Left lobe of liver (tissue), 2 donors: ENCODE measurements at regions not wholly inside any gene's neighbourhood (a gene's known extent, or its start where the extent isn't known, plus 50 kb on each side); places are given as distances from the start of the nearest gene placed in this dataset.

Experiments
- ATAC-seq: fragments of 200-7000 bp; cut with Tn5 transposase; one replicate; pipeline ENCODE4 v1.9.1; 2020; ENCODE audit warnings: mild to moderate bottlenecking, moderate library complexity
- DNase-seq: peaks from one replicate; pipeline ENCODE4 v3.0.0-alpha.2; 2020; ENCODE audit warnings: low spot score
- donor health status: DM: no; HTN: no; CAD: no; lungs with moderate emphysema.
- donor health status: DM: no; HTN: yes; CAD: no.

DNA sequence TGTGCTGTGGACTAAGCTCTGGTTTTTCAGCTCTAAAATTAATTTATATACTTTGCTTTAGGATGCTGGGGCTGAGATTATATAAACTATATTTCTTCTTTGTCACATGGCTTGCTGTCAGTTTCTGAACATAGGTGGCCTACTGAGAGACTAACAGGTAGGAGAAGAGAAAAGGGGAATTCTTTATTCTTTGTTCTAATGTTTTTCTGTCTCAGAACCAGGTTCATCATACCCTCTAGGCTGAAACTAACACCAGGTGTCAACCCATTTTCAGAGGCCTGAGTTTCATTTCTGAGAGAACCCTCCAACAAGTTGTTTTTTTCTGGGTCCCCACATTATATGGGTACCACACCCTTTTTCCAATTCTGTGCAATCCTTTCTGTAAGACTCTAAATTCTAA is 843.6 kb downstream of the TRIB2 start:
- DNase-seq, result no peak

DNA sequence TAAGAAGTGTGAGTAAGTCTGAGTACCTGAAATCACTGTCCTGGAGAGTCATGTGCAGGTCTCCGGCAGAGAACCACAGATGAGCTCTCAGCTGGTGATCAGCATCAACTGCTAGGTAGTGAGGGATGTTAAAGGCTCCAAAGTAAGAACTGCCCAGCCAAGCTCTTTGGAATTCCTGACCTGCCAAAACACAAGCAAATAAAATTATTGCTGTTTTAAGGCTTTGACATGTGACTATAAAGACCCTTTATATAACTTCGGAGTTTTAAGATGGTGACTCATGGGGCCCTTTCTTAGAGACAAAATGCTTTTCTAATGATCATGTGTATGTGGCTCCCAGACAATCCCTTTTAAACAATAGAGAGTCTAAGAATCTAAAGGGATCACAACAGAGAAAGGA is 855.7 kb downstream of the TRIB2 start:
- ATAC-seq, result no peak

More for the DNA sequence above, 843.6 kb downstream of the TRIB2 start:
- ATAC-seq, result no peak

DNA sequence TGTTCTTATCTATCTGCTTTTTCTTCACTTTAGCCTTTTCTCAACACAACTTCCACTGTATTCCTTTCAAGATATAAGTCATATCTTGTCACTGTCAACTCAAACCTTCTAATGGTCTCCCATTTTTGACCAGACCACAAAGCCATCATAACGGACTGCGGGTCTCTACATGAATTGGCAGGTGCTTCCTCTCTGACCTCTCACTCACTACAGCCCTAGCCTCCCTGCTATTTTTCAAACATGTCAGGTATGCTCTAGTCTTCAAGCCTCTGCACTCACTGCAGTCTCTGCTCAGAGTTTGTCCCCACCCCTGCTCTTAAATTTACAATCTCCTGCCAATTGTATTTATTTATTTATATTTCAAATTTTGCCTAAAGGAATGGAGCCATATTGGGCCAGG is 858.1 kb downstream of the TRIB2 start:
- ATAC-seq (no peak), DNase-seq (no peak)

More for the DNA sequence above, 855.7 kb downstream of the TRIB2 start:
- no peak for DNase-seq

DNA sequence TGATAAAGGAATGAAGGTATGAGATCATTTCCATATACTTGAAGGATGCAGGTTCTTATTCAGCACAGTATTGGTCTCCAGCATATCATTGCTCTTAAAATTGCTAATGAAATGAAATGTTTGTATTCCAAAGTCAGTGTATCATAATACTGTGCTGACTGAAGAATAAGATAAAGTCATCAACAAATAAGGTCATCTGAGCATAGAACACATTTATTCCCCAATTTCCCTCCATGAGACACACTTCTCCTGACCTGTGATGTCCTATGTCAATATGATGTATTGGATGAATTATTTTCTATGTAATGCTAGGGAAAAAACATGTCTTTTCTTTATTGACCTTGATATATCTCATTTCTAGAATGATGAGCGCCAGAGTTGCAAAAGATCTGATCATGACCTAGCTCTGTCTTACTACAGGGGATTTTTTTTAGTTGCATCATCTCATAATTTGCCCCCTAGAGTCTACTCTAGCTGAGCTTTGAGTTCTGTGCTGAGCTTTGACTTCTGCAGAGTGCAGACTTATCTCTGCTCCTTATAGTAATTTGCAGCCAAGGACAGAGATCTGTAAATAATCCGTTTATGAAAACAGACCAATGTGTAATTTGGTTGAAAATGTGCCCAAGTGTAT is 859.8 kb downstream of the TRIB2 start:
- no peak for DNase-seq
- ATAC-seq, result no peak

DNA sequence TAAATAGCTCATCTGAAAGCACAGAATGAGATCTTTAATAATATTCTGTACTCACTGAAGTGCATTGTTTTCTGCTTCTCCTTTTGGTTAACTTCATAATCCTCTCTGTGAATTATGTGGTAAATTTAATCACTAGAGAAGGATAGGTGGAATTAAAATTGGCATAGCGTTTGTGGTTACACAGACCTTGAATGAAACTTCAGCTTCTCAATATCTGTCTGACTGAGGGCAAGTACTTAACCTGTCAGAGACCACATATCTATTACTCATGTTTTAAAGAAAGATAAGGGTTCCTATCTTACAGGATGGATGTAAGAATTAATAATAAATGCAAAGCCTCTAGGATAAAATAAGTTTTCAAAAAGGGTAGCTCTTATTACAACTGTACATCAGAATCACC is 861.8 kb downstream of the TRIB2 start:
- DNase-seq (no peak), ATAC-seq (no peak)

DNA sequence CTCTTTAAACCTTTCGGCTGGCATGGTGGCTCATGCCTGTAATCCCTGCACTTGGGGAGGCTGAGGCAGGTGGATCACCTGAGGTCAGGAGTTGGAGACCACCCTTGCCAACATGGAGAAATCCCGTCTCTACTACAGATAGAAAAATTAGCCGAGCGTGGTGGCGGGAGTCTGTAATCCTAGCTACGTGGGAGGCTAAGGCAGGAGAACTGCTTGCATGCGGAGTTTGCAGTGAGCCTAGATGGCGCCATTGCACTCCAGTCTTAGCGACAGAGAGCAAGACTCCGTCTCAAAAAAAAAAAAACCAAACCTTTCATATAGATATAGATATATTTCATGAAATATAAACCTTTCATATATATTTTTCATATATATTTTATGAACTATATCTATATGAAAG is 864.7 kb downstream of the TRIB2 start:
- no peak for ATAC-seq
- DNase-seq, result no peak

DNA sequence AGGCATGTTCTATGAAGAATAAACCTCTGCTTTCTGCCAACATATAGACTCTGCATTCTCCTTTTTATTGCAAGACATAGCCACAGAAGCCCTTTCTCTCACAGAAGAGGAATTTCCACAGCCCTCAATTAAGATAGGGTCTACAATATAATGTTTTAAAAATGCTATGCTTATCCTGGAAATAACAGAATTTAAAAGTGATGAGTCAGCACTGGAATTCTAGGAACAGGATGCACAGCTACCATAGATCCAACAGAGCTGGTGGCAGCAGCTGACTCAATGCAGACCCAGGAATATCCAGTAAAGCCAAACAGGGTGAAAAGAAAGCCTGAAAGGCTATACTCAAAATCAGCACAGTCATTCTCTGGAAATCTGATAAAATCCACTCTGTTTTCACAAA is 866.9 kb downstream of the TRIB2 start:
- no peak for ATAC-seq

DNA sequence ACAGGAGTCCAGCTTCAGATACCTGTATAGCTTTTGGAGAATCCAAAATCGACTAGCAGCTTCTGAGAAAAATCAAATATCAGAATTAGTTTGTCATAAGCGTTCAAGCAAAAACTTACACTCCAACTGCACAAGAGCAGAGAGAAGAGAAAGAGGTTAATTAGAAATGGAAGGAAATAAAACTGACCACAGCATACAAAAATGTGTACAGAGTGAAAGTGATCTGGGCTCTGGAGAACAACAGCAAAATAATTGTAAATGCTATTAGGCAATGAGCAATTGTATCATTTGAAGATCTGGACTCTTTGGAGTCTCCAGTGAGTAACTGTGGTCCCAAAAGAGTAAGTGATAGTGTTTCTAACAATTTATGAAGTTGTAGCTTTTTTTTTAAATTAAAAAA is 867.3 kb downstream of the TRIB2 start:
- no peak for DNase-seq
- no peak for ATAC-seq

More for the DNA sequence above, 866.9 kb downstream of the TRIB2 start:
- DNase-seq, result no peak

DNA sequence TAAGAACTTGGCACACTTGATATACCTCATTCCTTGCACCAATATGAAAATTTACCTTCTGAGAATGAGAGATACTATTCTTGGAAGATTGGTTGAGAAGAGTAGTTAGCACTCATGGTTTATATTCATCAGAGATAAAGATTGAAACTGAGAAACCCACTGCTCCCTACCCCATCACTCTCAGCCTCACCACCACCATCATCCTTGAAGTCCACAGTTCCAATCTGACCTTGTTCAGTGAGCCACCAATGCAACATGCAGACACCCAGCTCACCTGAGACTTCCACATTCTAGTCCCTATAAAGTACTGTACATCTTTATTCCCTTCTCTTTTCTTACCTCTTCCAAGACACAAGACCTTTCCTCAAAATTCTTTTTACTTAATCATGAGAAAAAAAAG is 869.0 kb downstream of the TRIB2 start:
- DNase-seq (no peak), ATAC-seq (no peak)

DNA sequence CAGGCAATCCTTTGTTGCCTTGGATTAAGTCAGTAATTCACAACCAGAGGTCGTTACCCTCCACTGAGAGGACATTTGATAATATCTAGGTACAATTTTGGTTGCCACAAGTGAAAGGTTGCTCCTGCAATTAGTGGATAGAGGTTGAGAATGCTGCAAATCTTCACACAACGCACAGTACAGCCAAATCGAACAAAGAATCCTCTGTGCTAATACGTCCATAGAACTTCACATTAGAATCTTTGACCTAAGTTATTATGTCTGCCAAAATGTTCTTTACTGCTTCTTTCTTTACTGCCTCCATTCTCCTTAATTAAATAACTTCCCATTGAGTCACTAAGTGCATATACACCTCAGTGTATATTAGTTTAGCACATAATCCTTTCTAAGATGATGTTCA is 879.5 kb downstream of the TRIB2 start:
- no peak for ATAC-seq
- no peak for DNase-seq

DNA sequence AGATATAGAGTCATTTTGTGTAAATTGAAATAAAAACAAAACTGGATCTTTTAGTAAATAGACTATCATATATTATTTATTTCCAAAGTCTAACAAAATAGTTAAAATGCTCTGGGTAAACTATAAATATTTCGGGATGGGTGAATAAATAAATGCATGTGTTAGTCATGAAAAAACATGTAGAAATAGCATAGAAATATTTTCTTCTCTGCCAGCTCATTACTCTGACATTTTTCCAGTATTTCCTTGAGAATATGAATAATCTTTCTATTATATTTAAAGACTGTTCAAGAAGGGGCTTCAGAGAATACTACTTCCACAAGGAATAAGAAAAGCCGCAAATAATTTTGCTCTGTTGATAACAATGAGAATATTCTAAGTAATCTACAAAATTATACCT is 880.4 kb downstream of the TRIB2 start:
- DNase-seq (no peak), ATAC-seq (no peak)

DNA sequence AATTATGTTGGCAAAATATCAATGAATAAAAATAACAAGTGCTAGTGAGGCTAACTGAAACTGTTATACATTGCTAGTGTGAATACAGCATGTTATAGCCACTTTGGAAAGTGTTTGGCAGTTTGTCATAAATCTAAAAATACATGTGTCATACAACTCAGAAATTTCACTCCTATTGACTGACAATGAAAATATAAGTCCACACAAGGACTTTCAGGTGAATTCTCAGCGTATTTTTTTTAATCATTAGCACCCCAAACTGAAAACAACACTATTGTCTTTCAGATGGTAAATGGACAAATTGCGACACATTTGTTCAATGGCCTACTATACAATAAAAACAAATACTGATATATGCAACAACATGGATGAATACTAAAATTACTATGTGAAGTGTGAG is 884.8 kb downstream of the TRIB2 start:
- DNase-seq (no peak), ATAC-seq (no peak)

DNA sequence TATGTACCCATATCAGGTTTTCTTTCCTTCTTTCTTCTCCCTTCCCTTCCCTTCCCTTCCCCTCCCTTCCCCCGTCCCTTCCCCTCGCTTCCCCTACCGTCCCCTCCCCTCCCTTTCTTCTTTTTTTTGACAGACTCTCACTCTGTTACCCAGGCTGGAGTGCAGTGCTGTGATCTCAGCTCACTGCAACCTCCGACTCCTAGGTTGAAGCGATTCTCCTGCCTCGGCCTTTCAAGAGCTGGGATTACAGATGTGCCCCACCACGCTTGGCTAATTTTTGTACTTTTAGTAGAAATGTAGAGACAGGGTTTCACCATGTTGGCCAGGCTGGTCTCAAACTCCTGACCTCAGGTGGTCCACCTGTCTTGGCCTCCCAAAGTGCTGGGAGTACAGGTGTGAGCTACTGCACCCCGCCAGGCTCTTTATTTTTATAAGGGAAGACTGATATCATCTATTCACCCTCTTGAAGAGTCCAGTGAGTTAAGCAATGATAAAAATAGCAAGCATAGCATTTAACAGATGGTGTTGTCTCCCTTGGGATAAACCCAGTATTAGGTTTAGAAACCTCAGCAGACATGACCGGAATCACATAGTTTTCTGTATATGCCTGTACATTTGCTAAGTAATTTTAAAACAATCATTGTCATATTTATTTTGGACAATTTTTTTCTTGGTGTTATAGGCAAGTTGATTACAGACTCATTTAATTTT is 888.4 kb downstream of the TRIB2 start:
- no peak for ATAC-seq
- no peak for DNase-seq

DNA sequence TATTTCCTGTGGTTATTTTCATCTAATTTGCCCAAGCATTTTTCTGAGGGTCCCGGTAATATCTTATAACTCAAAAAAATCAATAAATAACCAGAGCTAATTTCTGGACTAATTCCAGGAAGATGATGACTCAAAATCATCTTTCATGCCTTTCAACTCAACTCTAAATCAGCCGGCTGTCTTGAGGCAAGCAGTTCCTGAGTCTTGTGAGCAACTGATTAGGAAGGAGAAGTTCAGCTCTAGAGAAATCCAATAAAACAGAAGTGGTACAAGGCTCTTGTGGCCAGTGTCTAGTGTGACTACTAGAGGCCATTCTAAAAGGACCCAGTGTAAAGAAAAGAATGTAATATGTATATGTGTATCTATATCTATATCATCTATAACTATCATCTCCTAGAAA is 890.4 kb downstream of the TRIB2 start:
- no peak for DNase-seq
- ATAC-seq, result no peak

DNA sequence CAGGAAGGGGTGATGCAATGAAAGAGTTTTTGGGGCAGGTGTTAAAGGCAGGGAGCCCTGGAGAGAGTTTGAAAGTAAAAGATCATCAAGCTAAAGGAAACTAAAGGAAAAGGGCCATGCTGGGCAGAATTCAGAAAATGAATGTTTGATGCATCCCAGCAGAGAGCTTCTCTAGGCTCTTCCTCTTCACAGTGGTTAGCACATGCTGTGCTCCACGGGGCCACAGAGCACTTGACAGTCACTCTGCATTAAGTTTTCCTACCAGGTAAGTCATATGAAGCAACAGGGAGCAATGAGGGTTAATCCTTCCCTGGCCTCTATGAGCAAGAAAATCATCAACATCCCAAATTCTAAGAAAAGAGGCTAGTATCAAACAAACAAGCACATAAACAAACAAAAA is 895.2 kb downstream of the TRIB2 start:
- ATAC-seq (no peak), DNase-seq (no peak)

DNA sequence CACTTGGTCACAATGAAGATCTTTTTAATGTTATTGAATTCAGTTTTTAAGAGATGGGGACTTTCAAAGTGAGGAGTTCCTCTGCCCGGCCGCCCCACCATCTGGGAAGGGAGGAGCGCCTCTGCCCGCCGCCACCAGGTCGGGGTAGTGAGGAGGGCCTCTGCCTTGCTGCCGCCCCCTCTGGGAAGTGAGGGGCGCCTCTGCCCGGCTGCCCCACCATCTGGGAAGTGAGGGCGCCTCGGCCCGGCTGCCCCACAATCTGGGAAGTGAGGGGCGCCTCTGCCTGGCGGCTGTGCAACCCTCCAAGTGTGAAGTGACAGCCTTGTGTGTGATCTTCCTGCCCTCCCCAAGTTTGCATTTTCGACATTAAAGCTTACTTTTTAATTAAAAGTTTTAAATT is 899.3 kb downstream of the TRIB2 start:
- DNase-seq, result no peak
- no peak for ATAC-seq

DNA sequence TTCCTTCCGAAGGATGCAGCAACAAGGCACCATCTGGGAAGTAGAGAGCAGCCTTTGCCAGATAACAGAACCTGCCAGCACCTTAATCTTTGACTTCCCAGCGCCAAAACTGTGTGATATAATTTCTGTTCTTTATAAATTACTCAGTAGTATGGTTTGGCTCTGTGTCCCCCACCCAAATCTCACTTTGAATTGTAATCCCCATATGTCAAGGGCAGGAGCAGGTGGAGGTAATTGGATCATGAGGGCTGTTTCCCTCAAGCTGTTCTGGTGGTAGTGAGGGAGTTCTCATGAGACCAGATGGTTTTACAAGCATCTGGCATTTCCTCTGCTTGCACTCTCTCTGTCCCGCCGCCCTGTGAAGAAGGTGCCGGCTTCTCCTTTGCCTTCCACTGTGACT is 899.9 kb downstream of the TRIB2 start:
- no peak for DNase-seq
- ATAC-seq, result no peak

DNA sequence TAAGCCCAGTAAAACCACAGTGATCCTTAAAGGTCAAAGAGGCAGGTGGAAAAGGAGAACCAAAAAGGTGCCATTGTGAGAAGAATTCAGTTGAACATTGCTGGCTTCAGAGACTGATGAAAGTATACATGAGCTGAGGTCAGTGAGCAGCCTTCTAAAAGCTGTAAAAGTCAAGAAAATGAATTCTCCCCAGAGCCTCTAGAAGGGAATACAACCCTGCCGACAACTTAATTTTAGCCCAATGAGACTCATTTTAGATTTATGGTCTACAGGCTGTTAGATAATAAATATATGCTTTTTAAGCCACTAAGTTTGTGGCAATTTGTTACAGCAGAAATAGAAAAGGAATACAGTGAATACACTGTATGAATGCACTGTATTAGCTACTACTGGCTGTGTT is 911.4 kb downstream of the TRIB2 start:
- DNase-seq (no peak), ATAC-seq (no peak)

DNA sequence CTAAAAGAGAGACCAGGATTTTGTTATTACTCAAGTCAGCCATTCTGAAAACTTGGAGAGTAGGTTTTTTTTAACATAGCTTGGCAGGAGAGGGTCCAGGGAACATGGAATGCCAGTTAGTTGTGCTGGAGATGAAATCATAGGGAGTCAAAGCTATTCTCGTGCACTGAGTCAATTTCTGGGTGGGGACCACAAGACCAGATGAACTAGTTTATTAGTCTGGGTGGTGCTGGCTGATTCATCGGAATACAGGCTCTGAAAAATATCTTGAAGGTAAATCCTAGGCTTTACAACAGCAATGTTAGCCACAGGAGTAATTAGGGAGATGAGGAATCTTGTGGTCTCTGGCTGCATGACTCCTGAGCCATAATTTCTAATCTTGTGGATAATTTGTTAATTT is 921.4 kb downstream of the TRIB2 start:
- DNase-seq (no peak), ATAC-seq (no peak)

DNA sequence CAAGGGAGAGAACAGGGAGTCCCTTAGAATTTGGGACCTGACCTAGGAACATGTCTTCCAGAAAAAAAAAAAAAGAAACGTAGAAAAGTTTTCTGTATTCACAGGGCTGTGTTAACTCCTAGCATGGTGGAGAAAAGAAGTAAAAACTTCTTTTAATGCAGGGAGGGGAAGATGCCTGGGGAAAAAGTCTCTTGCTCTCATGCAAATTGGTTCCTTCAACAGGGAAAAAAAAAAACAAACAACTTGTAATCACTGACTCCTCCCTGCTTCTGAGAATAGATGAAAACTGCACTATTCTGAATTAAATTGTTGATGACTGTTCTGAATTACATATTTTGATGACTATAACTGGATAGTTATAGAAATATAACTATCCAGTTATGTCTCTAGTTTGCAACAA is 933.2 kb downstream of the TRIB2 start:
- ATAC-seq (no peak), DNase-seq (no peak)

DNA sequence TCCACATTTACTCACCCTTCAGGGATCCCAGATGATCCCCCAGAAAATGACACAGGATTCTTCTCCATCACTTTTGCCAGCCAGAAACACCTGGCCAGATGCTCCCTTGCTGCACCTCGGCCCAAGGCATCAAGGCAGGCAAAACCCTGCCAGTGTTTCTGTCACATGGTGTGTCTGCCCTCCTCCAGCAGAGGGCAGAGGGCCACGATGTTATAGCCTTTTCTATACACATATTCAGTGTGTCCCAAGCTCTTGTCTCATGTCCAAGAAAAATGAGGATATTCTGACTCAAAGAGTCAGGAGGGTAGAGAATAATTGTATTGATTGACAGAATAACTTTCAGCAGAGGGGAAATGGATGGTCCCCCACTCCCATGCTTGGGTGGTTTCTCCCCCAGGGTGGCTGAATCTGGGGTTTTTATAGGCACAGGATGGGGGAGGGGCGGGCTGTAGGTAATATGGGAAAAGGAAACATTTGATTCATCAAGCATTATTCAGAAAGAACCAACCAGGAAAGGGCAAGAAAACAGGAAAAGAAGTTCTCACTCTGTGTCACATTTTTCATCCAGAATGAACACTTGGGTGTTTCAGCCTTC is 933.9 kb downstream of the TRIB2 start:
- ATAC-seq, result no peak
- DNase-seq, result no peak

DNA sequence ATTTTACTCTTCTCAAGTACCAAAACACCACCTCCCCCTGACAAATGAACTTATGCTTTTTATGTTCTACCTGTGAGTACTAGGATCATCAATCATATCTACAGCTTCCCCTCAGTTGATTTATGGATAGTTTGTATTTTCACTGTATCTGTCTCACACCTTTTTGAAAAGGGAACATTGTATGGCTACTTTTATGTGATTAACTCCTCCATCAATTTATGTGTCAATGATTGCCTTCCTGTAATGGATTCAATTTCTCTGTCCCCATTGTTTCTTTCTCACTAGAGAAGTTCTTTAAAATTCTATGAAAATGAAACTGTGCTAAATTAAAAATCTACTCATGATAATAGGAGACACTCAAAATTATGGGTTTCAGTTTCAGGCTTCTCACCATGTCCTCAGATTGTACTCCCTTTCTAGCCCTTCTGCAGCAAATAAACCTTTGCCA is 935.0 kb downstream of the TRIB2 start:
- ATAC-seq (no peak), DNase-seq (no peak)
